HCT116 (cell line): ENCODE measurements at regions not wholly inside any gene's neighbourhood (a gene's known extent, or its start where the extent isn't known, plus 50 kb on each side); places are given as distances from the start of the nearest gene placed in this dataset.
"Not testable (repeated sequence)": the region's sequence is repeated elsewhere in the genome, so short reads cannot be mapped to it uniquely, and the experiment has no call there.

Source experiments
- ATAC-seq: fragments of 200-7000 bp; cut with Tn5 transposase; 2 replicates; pipeline ENCODE4 v1.9.1; 2020; ENCODE audit warnings: mild to moderate bottlenecking, moderate library complexity
- BruUV-seq: library from RNA; stranded (reverse); fragments of 400-500 nt; replicated peaks from 2 replicates; lab custom pipeline; 2021; lab: Mats Ljungman, UMichigan
- CTCF ChIA-PET: fragments of 300-600 bp; sonication (Branson Sonifier 250); formaldehyde crosslinking; loops from one replicate; lab custom pipeline; 2021; ENCODE audit warnings: antibody characterized with exemption; lab: Charles Lee
- POLR2A ChIA-PET: fragments of 300-600, 350-600 bp; sonication (Branson Sonifier 250); formaldehyde crosslinking; loops from one replicate; lab custom pipeline; 2021; ENCODE audit warnings: antibody characterized with exemption; lab: Charles Lee
- RAD21 ChIA-PET, 2 experiments: fragments of 300-600 bp; sonication (Branson Sonifier 250); formaldehyde crosslinking; loops; one replicate each; lab custom pipeline; 2023; ENCODE audit warnings: low total read pairs in 2 of 2; ENCODE audit not compliant: uncharacterized antibody in 2 of 2, unreplicated experiment in 2 of 2, low non-redundant PET in 1 of 2; lab: Charles Lee
- DNase-seq: peaks from one replicate; pipeline ENCODE4 v3.0.0-alpha.2; 2010; ENCODE audit warnings: low read depth, low spot score
- H2AFZ ChIP-seq: fragments of 200-600 bp; shearing (Covaris generic), sonication (generic); 2 replicates; pipeline ENCODE4 v1.6.1; 2017; ENCODE audit warnings: low read depth, mixed run types, mixed read lengths, antibody characterized with exemption, low read length; ENCODE audit not compliant: poor library complexity, severe bottlenecking
- H3K27ac ChIP-seq: 2 replicates; pipeline ENCODE4 v1.5.1; 2012; ENCODE audit warnings: low read depth, low read length
- H3K27me3 ChIP-seq: fragments of 200-600 bp; sonication (generic); 2 replicates; pipeline ENCODE4 v1.6.1; 2016; ENCODE audit warnings: mixed run types, low read length, mixed read lengths; ENCODE audit not compliant: insufficient read depth
- H3K36me3 ChIP-seq, 2 experiments: fragments of 200-500 bp in 1 of 2; fragments of 200-600 bp in 1 of 2; sonication (Bioruptor generic) in 1 of 2; sonication (generic) in 1 of 2; 2 replicates each; pipeline versions ENCODE4 v1.5.1 to v1.6.1; 2014 to 2016; ENCODE audit warnings: low read length in 2 of 2, inconsistent platforms in 1 of 2, mixed read lengths in 1 of 2, mixed run types in 1 of 2; ENCODE audit not compliant: insufficient read depth in 2 of 2, control insufficient read depth in 1 of 2
- H3K4me1 ChIP-seq, 2 experiments: fragments of 200-600 bp in 1 of 2; sonication (generic) in 1 of 2; 2 replicates each; pipeline versions ENCODE4 v1.5.1 to v1.6.1; 2012 to 2017; ENCODE audit warnings: low read length in 2 of 2, inconsistent platforms in 1 of 2, mild to moderate bottlenecking in 1 of 2, mixed read lengths in 1 of 2, mixed run types in 1 of 2, moderate library complexity in 1 of 2; ENCODE audit not compliant: insufficient read depth in 2 of 2, control insufficient read depth in 1 of 2
- H3K4me2 ChIP-seq: fragments of 200-600 bp; sonication (generic); 2 replicates; pipeline ENCODE4 v1.6.1; 2017; ENCODE audit warnings: mixed run types, low read length, mixed read lengths
- H3K4me3 ChIP-seq, 2 experiments: fragments of 200-600 bp in 1 of 2; sonication (generic) in 1 of 2; replicated peaks in 1 of 2; 2 replicates each; pipeline ENCODE4 v1.5.1; 2011 to 2016; ENCODE audit warnings: low read length in 2 of 2, control low read depth in 1 of 2, low read depth in 1 of 2, mild to moderate bottlenecking in 1 of 2, mixed read lengths in 1 of 2, mixed run types in 1 of 2
- H3K79me2 ChIP-seq: fragments of 200-600 bp; sonication (generic); 2 replicates; pipeline ENCODE4 v1.6.1; 2017; ENCODE audit warnings: mild to moderate bottlenecking, mixed run types, low read length, moderate library complexity, mixed read lengths; ENCODE audit not compliant: insufficient read depth
- H3K9ac ChIP-seq: fragments of 200-600 bp; sonication (generic); 2 replicates; pipeline ENCODE4 v1.6.1; 2016; ENCODE audit warnings: low read length, mixed read lengths
- H3K9me2 ChIP-seq: fragments of 200-600 bp; sonication (generic), shearing (Covaris generic); 2 replicates; pipeline ENCODE4 v1.6.1; 2017; ENCODE audit warnings: mixed run types, mild to moderate bottlenecking, moderate library complexity; ENCODE audit not compliant: insufficient read depth
- H3K9me3 ChIP-seq, 2 experiments: fragments of 200-500 bp in 1 of 2; fragments of 200-600 bp in 1 of 2; sonication (Bioruptor generic) in 1 of 2; sonication (generic) in 1 of 2; 2 replicates each; pipeline ENCODE4 v1.6.1; 2014 to 2017; ENCODE audit warnings: low read length in 2 of 2, mixed read lengths in 2 of 2, inconsistent platforms in 1 of 2, low read depth in 1 of 2, mild to moderate bottlenecking in 1 of 2, mixed run types in 1 of 2, moderate library complexity in 1 of 2; ENCODE audit not compliant: control insufficient read depth in 1 of 2, insufficient read depth in 1 of 2
- H4K20me1 ChIP-seq: fragments of 200-600 bp; sonication (generic), shearing (Covaris generic); 2 replicates; pipeline ENCODE4 v1.6.1; 2017; ENCODE audit warnings: mixed run types, mild to moderate bottlenecking, moderate library complexity; ENCODE audit not compliant: insufficient read depth
- CTCF ChIP-seq, 3 experiments: fragments of 200-600 bp in 1 of 3; sonication (generic) in 1 of 3; IDR thresholded peaks in 2 of 3; conservative IDR thresholded peaks in 1 of 3; 2 replicates each; pipeline ENCODE4 v1.5.1; 2012 to 2017; ENCODE audit warnings: low read depth in 2 of 3, low read length in 2 of 3, antibody characterized with exemption in 1 of 3, borderline replicate concordance in 1 of 3, control low read depth in 1 of 3, mild to moderate bottlenecking in 1 of 3, mixed read lengths in 1 of 3, mixed run types in 1 of 3, moderate library complexity in 1 of 3; ENCODE audit not compliant: insufficient read depth in 1 of 3
- ELF1 ChIP-seq: IDR thresholded peaks from 2 replicates; pipeline ENCODE4 v1.6.1; 2012; ENCODE audit warnings: low read depth, borderline replicate concordance
- EZH2phosphoT487 ChIP-seq: fragments of 200-600 bp; IDR thresholded peaks from 2 replicates; pipeline ENCODE4 v1.6.1; 2018; ENCODE audit warnings: antibody characterized with exemption, borderline replicate concordance
- POLR2AphosphoS5 ChIP-seq: IDR thresholded peaks from 2 replicates; pipeline ENCODE4 v1.6.1; 2011; ENCODE audit warnings: mild to moderate bottlenecking, low read depth, low read length, moderate library complexity
- RAD21 ChIP-seq: IDR thresholded peaks from 2 replicates; pipeline ENCODE4 v1.6.1; 2012; ENCODE audit warnings: low read depth, mild to moderate bottlenecking
- REST ChIP-seq: IDR thresholded peaks from 2 replicates; pipeline ENCODE4 v1.6.1; 2012; ENCODE audit warnings: low read depth
- SP1 ChIP-seq: IDR thresholded peaks from 2 replicates; pipeline ENCODE4 v1.6.1; 2012; ENCODE audit warnings: low read depth
- TCF7L2 ChIP-seq: IDR thresholded peaks from 2 replicates; pipeline ENCODE4 v1.7.0; 2011; ENCODE audit warnings: borderline replicate concordance, inconsistent platforms; ENCODE audit not compliant: insufficient read depth, insufficient read length; ENCODE audit errors: extremely low read depth
- YY1 ChIP-seq: IDR thresholded peaks from 2 replicates; pipeline ENCODE4 v1.6.1; 2011; ENCODE audit warnings: low read length, low read depth, moderate library complexity, mild to moderate bottlenecking; ENCODE audit not compliant: insufficient replicate concordance; ENCODE audit errors: extremely low read depth
- ZBTB33 ChIP-seq: IDR thresholded peaks from 2 replicates; pipeline ENCODE4 v1.6.1; 2011; ENCODE audit warnings: mild to moderate bottlenecking, low read length, moderate library complexity; ENCODE audit not compliant: insufficient replicate concordance; ENCODE audit errors: extremely low read depth
- ZNF274 ChIP-seq: fragments of 200-500 bp; sonication (Bioruptor generic); IDR thresholded peaks from 2 replicates; pipeline ENCODE4 v1.6.1; 2014; ENCODE audit warnings: mild to moderate bottlenecking, low read depth, low read length, inconsistent platforms
- intact Hi-C: fragments of 100-400 bp; cut with micrococcal nuclease; formaldehyde crosslinking; loops from 2 replicates; pipeline ENCODE4 v1.10.0; 2022

- TF ChIP-seq ZBTB33 (no peak), ELF1 (no peak), YY1 (no peak), CTCF (IDR thresholded peaks at IDR 0.05 in 2 of 3, conservative IDR thresholded peaks at IDR 0.05 in 1 of 3; ENCODE audit: borderline replicate concordance in 1 of 3, insufficient read depth in 1 of 3, low read depth in 2 of 3, low read length in 2 of 3) (no peak), EZH2phosphoT487 (no peak), POLR2AphosphoS5 (no peak), REST (no peak), TCF7L2 (no peak), RAD21 (no peak), ZNF274 (no peak), SP1 (no peak)
- ChIA-PET RAD21 (no interaction called here), CTCF (no interaction called here), POLR2A (no interaction called here)
- BruUV-seq = no TSS peak
- H3K27me3 ChIP-seq = no peaks in the 10 kb centered on the region
- H3K4me1 ChIP-seq = no peaks in the 10 kb centered on the region
- H4K20me1 ChIP-seq = no peaks in the 10 kb centered on the region
- intact Hi-C loops = no loop called here
- no peaks in the 10 kb centered on the region for H3K79me2 ChIP-seq
- H3K9me3 ChIP-seq = peaks cover 0 to 20% of the 10 kb centered on the region in 2 experiments; a peak in 2 of 4 replicates
- no peak overlapping the region for H3K4me3 ChIP-seq
- no peak overlapping the region for H3K27ac ChIP-seq
- no peaks in the 10 kb centered on the region for H3K36me3 ChIP-seq
- no peak overlapping the region for H2AFZ ChIP-seq
- no peak overlapping the region for H3K9ac ChIP-seq
- DNase-seq = no peak
- no peaks in the 10 kb centered on the region for H3K9me2 ChIP-seq
- H3K4me2 ChIP-seq = no peak overlapping the region
- no peak for ATAC-seq
Observed at GRCh38 chr12:128040971-128041370, 226.0 kb upstream of the TMEM132C start.

- H3K4me1 ChIP-seq, POLR2A ChIA-PET, RAD21 ChIA-PET, DNase-seq, H3K79me2 ChIP-seq, ATAC-seq, H3K4me3 ChIP-seq, CTCF ChIA-PET, BruUV-seq, H2AFZ ChIP-seq, H3K36me3 ChIP-seq, H3K9ac ChIP-seq, H3K27me3 ChIP-seq, H4K20me1 ChIP-seq, H3K4me2 ChIP-seq, intact Hi-C loops, H3K9me2 ChIP-seq, H3K27ac ChIP-seq: not testable (repeated sequence)
- H3K9me3 ChIP-seq = peaks cover 0 to 18% of the 10 kb centered on the region in 2 experiments; a peak in 1 of 4 replicates
Observed at GRCh38 chr12:128042283-128042682, 224.7 kb upstream of the TMEM132C start.
